H1 (cell line): ENCODE measurements at regions not wholly inside any gene's neighbourhood (a gene's known extent, or its start where the extent isn't known, plus 50 kb on each side); places are given as distances from the start of the nearest gene placed in this dataset.

ENCODE experiments used
- CTCF ChIA-PET: fragments of 300-600 bp; sonication (Branson Sonifier 250); formaldehyde crosslinking; loops from one replicate; lab custom pipeline; 2021; ENCODE audit not compliant: partially characterized antibody; lab: Charles Lee
- POLR2A ChIA-PET: fragments of 300-600 bp; sonication (Branson Sonifier 250); formaldehyde crosslinking; loops from one replicate; lab custom pipeline; 2021; ENCODE audit warnings: inconsistent platforms; ENCODE audit not compliant: partially characterized antibody; lab: Charles Lee
- DNase-seq, 2 experiments: peaks; one replicate each; pipeline versions ENCODE4 v3.0.0 to v3.0.0-alpha.2; 2010 to 2022; ENCODE audit warnings: low spot score in 2 of 2, low read depth in 1 of 2, mixed read lengths in 1 of 2
- FAIRE-seq: peaks from 2 replicates; lab custom pipeline; 2011; peaks lifted over from hg19 to GRCh38; lab: Jason Lieb, UNC
- H2AFZ ChIP-seq: 2 replicates; pipeline ENCODE4 v1.8.1; 2012; ENCODE audit warnings: low read length, inconsistent platforms
- H2AK5ac ChIP-seq: 2 replicates; pipeline ENCODE4 v1.6.1; 2013; ENCODE audit warnings: low read depth, low read length
- H2BK120ac ChIP-seq: replicated peaks from 2 replicates; pipeline ENCODE3; 2013; ENCODE audit warnings: low read depth, low read length, inconsistent platforms
- H2BK12ac ChIP-seq: 2 replicates; pipeline ENCODE4 v1.6.1; 2013; ENCODE audit warnings: low read depth, low read length
- H2BK15ac ChIP-seq: 2 replicates; pipeline ENCODE4 v1.6.1; 2013; ENCODE audit warnings: low read length
- H2BK20ac ChIP-seq: 2 replicates; pipeline ENCODE4 v1.6.1; 2013; ENCODE audit warnings: low read length
- H2BK5ac ChIP-seq: 2 replicates; pipeline ENCODE4 v1.6.1; 2013; ENCODE audit warnings: low read depth, low read length
- H3K14ac ChIP-seq: 2 replicates; pipeline ENCODE4 v1.6.1; 2013; ENCODE audit warnings: inconsistent platforms; ENCODE audit not compliant: insufficient read length
- H3K18ac ChIP-seq: 2 replicates; pipeline ENCODE4 v1.6.1; 2013; ENCODE audit warnings: low read length; ENCODE audit errors: extremely low read depth
- H3K23ac ChIP-seq: 2 replicates; pipeline ENCODE4 v1.6.1; 2013; ENCODE audit warnings: inconsistent platforms; ENCODE audit not compliant: insufficient read length
- H3K23me2 ChIP-seq: 2 replicates; pipeline ENCODE4 v1.6.1; 2013; ENCODE audit warnings: low read depth, low read length
- H3K27ac ChIP-seq: 2 replicates; pipeline ENCODE4 v1.6.1; 2011; ENCODE audit warnings: low read depth, low read length, inconsistent platforms
- H3K27me3 ChIP-seq, 4 experiments: replicated peaks in 1 of 4; 1 replicate in 1 of 4; 2 replicates in 3 of 4; pipeline versions ENCODE4 v1.6.1 to v1.8.1; 2011 to 2013; ENCODE audit warnings: low read length in 3 of 4, mild to moderate bottlenecking in 3 of 4, inconsistent platforms in 2 of 4, mixed read lengths in 2 of 4, moderate library complexity in 1 of 4; ENCODE audit not compliant: control insufficient read depth in 3 of 4, insufficient read depth in 3 of 4; ENCODE audit errors: extremely low read depth in 1 of 4
- H3K36me3 ChIP-seq, 4 experiments: 2 replicates each; pipeline versions ENCODE4 v1.6.1 to v1.8.1; 2011 to 2013; ENCODE audit warnings: mild to moderate bottlenecking in 4 of 4, low read length in 3 of 4, moderate library complexity in 2 of 4, control low read depth in 1 of 4, inconsistent platforms in 1 of 4; ENCODE audit not compliant: insufficient read depth in 4 of 4, control insufficient read depth in 2 of 4
- H3K4ac ChIP-seq: replicated peaks from 2 replicates; pipeline ENCODE3; 2013; ENCODE audit warnings: low read length, low read depth, mixed read lengths, inconsistent platforms; ENCODE audit not compliant: insufficient read length
- H3K4me1 ChIP-seq, 4 experiments: replicated peaks in 1 of 4; 1 replicate in 1 of 4; 2 replicates in 3 of 4; pipeline versions ENCODE4 v1.6.1 to v1.8.1; 2011 to 2013; ENCODE audit warnings: low read length in 3 of 4, inconsistent platforms in 2 of 4, mixed read lengths in 1 of 4; ENCODE audit not compliant: insufficient read depth in 4 of 4, control insufficient read depth in 3 of 4
- H3K4me2 ChIP-seq, 2 experiments: 2 replicates each; pipeline versions ENCODE4 v1.6.1 to v1.8.1; 2011 to 2013; ENCODE audit warnings: low read depth in 2 of 2, low read length in 2 of 2, control low read depth in 1 of 2, inconsistent platforms in 1 of 2, mild to moderate bottlenecking in 1 of 2; ENCODE audit not compliant: insufficient read depth in 1 of 2
- H3K4me3 ChIP-seq, 4 experiments: fragments of 200-600, 300-600 bp in 1 of 4; sonication (generic), shearing (Covaris generic), sonication (Bioruptor Twin) in 1 of 4; 2 replicates each; pipeline versions ENCODE4 v1.5.1 to v1.8.1; 2011 to 2016; ENCODE audit warnings: low read length in 4 of 4, low read depth in 3 of 4, control low read depth in 2 of 4, inconsistent platforms in 2 of 4, mild to moderate bottlenecking in 2 of 4, mixed read lengths in 1 of 4, moderate library complexity in 1 of 4; ENCODE audit not compliant: insufficient read depth in 2 of 4; ENCODE audit errors: extremely low read depth in 1 of 4
- H3K56ac ChIP-seq: replicated peaks from 2 replicates; pipeline ENCODE3; 2013; ENCODE audit warnings: low read depth, mild to moderate bottlenecking, mixed read lengths, low read length, inconsistent platforms; ENCODE audit not compliant: insufficient read length
- H3K79me1 ChIP-seq: 2 replicates; pipeline ENCODE4 v1.6.1; 2013; ENCODE audit warnings: low read depth, low read length, control low read depth
- H3K79me2 ChIP-seq, 2 experiments: 2 replicates each; pipeline versions ENCODE4 v1.6.1 to v1.8.1; 2012 to 2013; ENCODE audit warnings: low read length in 2 of 2, mild to moderate bottlenecking in 2 of 2, inconsistent platforms in 1 of 2; ENCODE audit not compliant: insufficient read depth in 2 of 2, control insufficient read depth in 1 of 2
- H3K9ac ChIP-seq, 4 experiments: replicated peaks in 1 of 4; 1 replicate in 1 of 4; 2 replicates in 3 of 4; pipeline versions ENCODE4 v1.6.1 to v1.8.1; 2011 to 2013; ENCODE audit warnings: low read depth in 3 of 4, low read length in 3 of 4, control low read depth in 2 of 4, mild to moderate bottlenecking in 2 of 4, moderate library complexity in 2 of 4, inconsistent platforms in 1 of 4; ENCODE audit errors: extremely low read depth in 1 of 4
- H3K9me3 ChIP-seq, 2 experiments: 2 replicates each; pipeline versions ENCODE4 v1.6.1 to v1.8.1; 2012 to 2013; ENCODE audit warnings: mild to moderate bottlenecking in 2 of 2, moderate library complexity in 2 of 2, control low read depth in 1 of 2, inconsistent platforms in 1 of 2, low read depth in 1 of 2, low read length in 1 of 2, mixed read lengths in 1 of 2; ENCODE audit not compliant: insufficient read depth in 2 of 2
- H4K20me1 ChIP-seq, 2 experiments: replicated peaks in 1 of 2; 2 replicates each; pipeline versions ENCODE3 to v1.8.1; 2011 to 2013; ENCODE audit warnings: inconsistent platforms in 2 of 2, low read length in 2 of 2, mild to moderate bottlenecking in 1 of 2; ENCODE audit not compliant: insufficient read depth in 2 of 2, control insufficient read depth in 1 of 2
- H4K5ac ChIP-seq: 2 replicates; pipeline ENCODE4 v1.6.1; 2013; ENCODE audit warnings: low read length, low read depth, mixed read lengths, inconsistent platforms; ENCODE audit not compliant: insufficient read length
- H4K8ac ChIP-seq: 2 replicates; pipeline ENCODE4 v1.8.0; 2013; ENCODE audit warnings: mild to moderate bottlenecking, moderate library complexity, low read length, inconsistent platforms; ENCODE audit not compliant: insufficient read depth; ENCODE audit errors: extremely low read depth
- H4K91ac ChIP-seq: replicated peaks from 2 replicates; pipeline ENCODE3; 2013; ENCODE audit warnings: low read length, mixed read lengths, inconsistent platforms; ENCODE audit not compliant: insufficient read length
- ASH2L ChIP-seq: fragments of 200-600, 300-600 bp; sonication (generic); IDR thresholded peaks from one replicate; pipeline ENCODE4 v1.7.1; 2017; ENCODE audit warnings: low read length
- BCL11A ChIP-seq, 2 experiments: IDR thresholded peaks; one replicate each; pipeline ENCODE4 v1.6.1; 2011; ENCODE audit warnings: low read depth in 2 of 2, low read length in 2 of 2, mild to moderate bottlenecking in 2 of 2
- CTBP2 ChIP-seq: IDR thresholded peaks from 2 replicates; pipeline ENCODE4 v1.7.0; 2011; ENCODE audit warnings: borderline replicate concordance, mild to moderate bottlenecking, moderate library complexity, mixed read lengths, low read length; ENCODE audit not compliant: insufficient read depth, insufficient read length
- EGR1 ChIP-seq: IDR thresholded peaks from 2 replicates; pipeline ENCODE4 v1.6.1; 2011; ENCODE audit warnings: low read depth, low read length, borderline replicate concordance
- GABPA ChIP-seq: IDR thresholded peaks from 2 replicates; pipeline ENCODE4 v1.6.1; 2011; ENCODE audit warnings: mild to moderate bottlenecking, low read length, moderate library complexity, borderline replicate concordance; ENCODE audit not compliant: insufficient read depth
- JUN ChIP-seq: IDR thresholded peaks from 2 replicates; pipeline ENCODE4 v1.6.1; 2011; ENCODE audit warnings: low read depth, mild to moderate bottlenecking, improper control_type of control experiment, low read length
- JUND ChIP-seq: IDR thresholded peaks from 2 replicates; pipeline ENCODE4 v1.6.1; 2011; ENCODE audit warnings: mild to moderate bottlenecking, improper control_type of control experiment, low read length
- NRF1 ChIP-seq: IDR thresholded peaks from 2 replicates; pipeline ENCODE4 v1.6.1; 2011; ENCODE audit warnings: mild to moderate bottlenecking, low read depth, low read length, improper control_type of control experiment
- POLR2A ChIP-seq, 2 experiments: IDR thresholded peaks; 1 replicate in 1 of 2; 2 replicates in 1 of 2; pipeline ENCODE4 v1.6.1; 2011; ENCODE audit warnings: low read depth in 2 of 2, low read length in 2 of 2, mild to moderate bottlenecking in 2 of 2; ENCODE audit errors: control extremely low read depth in 1 of 2
- POU5F1 ChIP-seq: IDR thresholded peaks from 2 replicates; pipeline ENCODE4 v1.6.1; 2011; ENCODE audit warnings: low read depth, mild to moderate bottlenecking, low read length, moderate library complexity
- SAP30 ChIP-seq: fragments of 300-600 bp; sonication (generic); IDR thresholded peaks from 2 replicates; pipeline ENCODE4 v1.7.1; 2012; ENCODE audit warnings: low read length, moderate library complexity, mild to moderate bottlenecking, inconsistent platforms; ENCODE audit not compliant: insufficient read depth, insufficient replicate concordance
- SP1 ChIP-seq: IDR thresholded peaks from 2 replicates; pipeline ENCODE4 v1.6.1; 2011; ENCODE audit warnings: low read depth, low read length
- SUZ12 ChIP-seq: fragments of 200-600 bp; sonication (generic); IDR thresholded peaks from 2 replicates; pipeline ENCODE4 v1.6.1; 2012; ENCODE audit warnings: mild to moderate bottlenecking, inconsistent platforms, low read length, moderate library complexity, mixed read lengths
- TBP ChIP-seq: IDR thresholded peaks from 2 replicates; pipeline ENCODE4 v1.6.1; 2011; ENCODE audit warnings: low read depth, low read length, improper control_type of control experiment
- WGBS, 2 experiments: shearing (Covaris generic) in 1 of 2; methylation state at CpG; one replicate each; pipeline versions ENCODE4 v1.1.6 to v1.1.7; 2013 to 2015; ENCODE audit warnings: low lambda C conversion rate in 2 of 2, mixed read lengths in 2 of 2, inconsistent platforms in 1 of 2, low coverage in 1 of 2, missing lambda C conversion rate in 1 of 2; ENCODE audit not compliant: insufficient replicate concordance in 2 of 2, insufficient coverage in 1 of 2, insufficient read length in 1 of 2; ENCODE audit errors: extremely low coverage in 1 of 2, missing lambda C conversion rate in 1 of 2; 5-methylcytosine and 5-hydroxymethylcytosine counted together
- TF ChIP-seq, protein P1 (sequence below): IDR thresholded peaks from 2 replicates; pipeline ENCODE4 v1.6.1; 2011; ENCODE audit warnings: low read length, improper control_type of control experiment

DNA sequence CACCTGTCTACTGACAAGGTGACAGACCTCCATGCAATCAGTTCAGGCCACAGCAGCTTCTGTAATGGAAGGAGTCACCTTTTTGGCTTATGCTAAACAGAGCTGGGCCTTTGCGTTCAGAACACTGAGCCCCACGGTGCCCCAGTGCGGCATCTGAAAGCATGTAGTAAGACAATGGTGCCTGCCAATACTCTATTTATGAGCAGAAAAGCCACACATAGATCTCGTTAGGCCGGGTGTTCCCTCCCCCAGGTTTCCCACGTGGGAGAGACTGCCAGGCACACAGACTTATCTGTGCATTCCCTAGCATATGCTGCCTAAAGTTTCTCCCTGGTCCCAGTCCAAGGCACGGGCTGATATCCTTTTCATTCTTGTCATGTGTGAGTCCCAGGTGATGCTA is 150.9 kb downstream of the ACTR3 start:
- H3K4me1 ChIP-seq, result no peaks in the 10 kb centered on the region
- H2AK5ac ChIP-seq, result no peak overlapping the region
- H2BK15ac ChIP-seq, result no peak overlapping the region
- no peak overlapping the region for H2BK12ac ChIP-seq
- no peak overlapping the region for H2BK5ac ChIP-seq
- H4K91ac ChIP-seq, result no peak overlapping the region
- no peaks in the 10 kb centered on the region for H3K9me3 ChIP-seq
- H3K4ac ChIP-seq, result no peak overlapping the region
- WGBS, 2 experiments, result 84% methylated on average over 7 of the region's 7 CpGs; no CpG with 5 or more reads in 1 of the 2 experiments
- no peak overlapping the region for H2BK20ac ChIP-seq
- POLR2A ChIA-PET, result no interaction called here
- no peak overlapping the region for H2BK120ac ChIP-seq
- H3K36me3 ChIP-seq, result no peaks in the 10 kb centered on the region
- no peak overlapping the region for H2AFZ ChIP-seq
- H3K27me3 ChIP-seq, result no peaks in the 10 kb centered on the region
- no peak overlapping the region for H3K4me2 ChIP-seq
- H3K27ac ChIP-seq, result no peak overlapping the region
- no peak overlapping the region for H3K14ac ChIP-seq
- H3K23ac ChIP-seq, result no peak overlapping the region
- H4K8ac ChIP-seq, result no peak overlapping the region
- no peak for FAIRE-seq
- H3K79me2 ChIP-seq, result no peaks in the 10 kb centered on the region
- no peak overlapping the region for H3K4me3 ChIP-seq
- H3K18ac ChIP-seq, result no peak overlapping the region
- CTCF ChIA-PET, result interaction anchor here (1.2 to 1.6 kb wide), 2 partner anchors 16 to 506 kb away, joined by 3 to 4 read pairs; no protein-coding TSS in a partner anchor
- no peak overlapping the region for H4K5ac ChIP-seq
- H3K56ac ChIP-seq, result no peak overlapping the region
- no peak for DNase-seq
- no peaks in the 10 kb centered on the region for H3K79me1 ChIP-seq
- no peaks in the 10 kb centered on the region for H4K20me1 ChIP-seq
- H3K23me2 ChIP-seq, result no peaks in the 10 kb centered on the region
- no peak overlapping the region for H3K9ac ChIP-seq
- TF ChIP-seq JUND (no peak), NRF1 (no peak), GABPA (no peak), SUZ12 (no peak), EGR1 (no peak), SP1 (no peak), TBP (no peak), JUN (no peak), POLR2A (IDR thresholded peaks at IDR 0.05; ENCODE audit: control extremely low read depth in 1 of 2, low read depth in 2 of 2, low read length in 2 of 2) (no peak), BCL11A (IDR thresholded peaks at IDR 0.05; ENCODE audit: low read depth in 2 of 2, low read length in 2 of 2) (no peak), SAP30 (no peak), ASH2L (no peak), POU5F1 (no peak), CTBP2 (no peak)
- TF ChIP-seq, protein P1, sequence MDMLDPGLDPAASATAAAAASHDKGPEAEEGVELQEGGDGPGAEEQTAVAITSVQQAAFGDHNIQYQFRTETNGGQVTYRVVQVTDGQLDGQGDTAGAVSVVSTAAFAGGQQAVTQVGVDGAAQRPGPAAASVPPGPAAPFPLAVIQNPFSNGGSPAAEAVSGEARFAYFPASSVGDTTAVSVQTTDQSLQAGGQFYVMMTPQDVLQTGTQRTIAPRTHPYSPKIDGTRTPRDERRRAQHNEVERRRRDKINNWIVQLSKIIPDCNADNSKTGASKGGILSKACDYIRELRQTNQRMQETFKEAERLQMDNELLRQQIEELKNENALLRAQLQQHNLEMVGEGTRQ, result no peak
